Fibroblast of upper back skin (primary cell): ENCODE measurements at regions not wholly inside any gene's neighbourhood (a gene's known extent, or its start where the extent isn't known, plus 50 kb on each side); places are given as distances from the start of the nearest gene placed in this dataset.
A peak's percentile ranks its signal among the peaks of the same experiment; 100 is the strongest.

Experiments used
- DNase-seq: peaks from one replicate; pipeline ENCODE4 v3.0.0-alpha.2; 2013

DNA sequence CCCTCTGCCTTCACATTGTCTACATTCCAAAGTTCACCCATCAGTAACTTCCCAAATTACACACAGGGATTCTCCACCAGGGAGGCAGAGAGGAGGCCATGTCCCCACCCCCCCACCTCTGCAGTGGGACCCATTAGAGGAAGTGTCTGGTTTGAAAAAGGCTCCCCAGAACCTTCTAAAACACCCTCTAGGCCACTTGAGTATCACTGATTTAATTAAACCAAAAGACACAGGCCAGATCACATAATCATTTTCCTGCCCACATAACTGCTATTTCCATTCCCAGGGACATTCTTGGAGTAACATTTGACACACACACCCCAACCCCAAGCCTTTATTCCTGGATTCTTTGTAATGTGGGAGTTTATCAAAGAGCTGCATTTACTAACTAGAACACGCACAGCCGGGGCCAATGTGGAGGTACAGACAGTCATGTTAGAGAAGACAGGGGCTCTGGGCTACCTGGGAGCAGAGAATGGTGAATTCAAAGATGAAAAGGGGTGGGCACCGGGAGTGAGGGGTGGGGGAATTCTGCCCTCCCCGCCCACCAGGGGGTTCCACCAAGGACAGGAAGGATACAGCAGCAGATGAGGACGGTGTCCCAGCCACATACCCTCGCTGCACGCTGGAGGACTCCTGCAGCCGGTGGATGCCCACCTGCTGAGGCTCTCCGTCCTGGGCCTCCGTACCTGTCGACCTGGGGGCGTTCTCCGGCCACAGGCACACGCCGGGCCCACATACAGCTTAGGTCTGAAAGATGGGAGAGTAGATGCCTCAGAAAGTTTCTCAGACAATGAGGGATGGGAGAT, 201.4 kb upstream of the CTNNB1 start:
- no peak for DNase-seq

DNA sequence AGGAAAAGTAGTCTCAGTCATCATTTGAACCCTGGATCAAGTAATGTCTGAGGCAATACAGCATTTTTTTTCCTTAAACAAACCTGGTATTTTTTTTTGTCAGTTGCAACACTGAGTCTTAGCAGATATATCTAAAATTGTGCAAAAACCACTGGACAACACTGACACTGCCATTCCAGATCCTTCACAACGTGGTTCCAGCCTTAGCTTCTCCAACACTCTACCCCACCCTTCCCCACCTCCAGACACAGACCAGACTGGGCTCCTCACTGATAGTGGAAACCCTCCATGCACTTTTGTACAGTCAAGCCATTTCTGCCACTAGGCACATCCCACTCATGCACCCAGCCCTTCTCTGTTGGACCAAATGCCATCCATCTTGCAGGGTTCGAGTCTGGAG, 199.6 kb upstream of the CTNNB1 start:
- DNase-seq: no peak

DNA sequence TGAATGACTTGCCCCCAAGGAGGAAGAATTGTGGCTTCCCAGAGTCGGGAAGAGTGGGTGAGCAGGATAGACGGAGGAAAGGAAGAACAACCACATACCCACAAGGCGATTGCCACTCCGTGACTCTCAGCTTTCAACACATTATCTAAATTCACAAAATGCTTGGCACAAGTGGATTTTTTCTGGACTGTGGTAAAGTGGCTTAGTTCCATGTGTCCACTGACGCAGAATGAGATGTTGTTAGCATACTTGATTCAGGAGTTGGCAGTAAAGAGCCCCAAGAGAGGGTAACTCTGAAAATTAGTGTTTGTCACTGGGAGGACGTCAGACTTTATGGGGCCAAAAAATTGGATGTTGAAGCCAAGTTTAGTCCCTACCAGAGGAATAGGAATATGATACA, 198.8 kb upstream of the CTNNB1 start:
- peak; percentile 6 for DNase-seq

DNA sequence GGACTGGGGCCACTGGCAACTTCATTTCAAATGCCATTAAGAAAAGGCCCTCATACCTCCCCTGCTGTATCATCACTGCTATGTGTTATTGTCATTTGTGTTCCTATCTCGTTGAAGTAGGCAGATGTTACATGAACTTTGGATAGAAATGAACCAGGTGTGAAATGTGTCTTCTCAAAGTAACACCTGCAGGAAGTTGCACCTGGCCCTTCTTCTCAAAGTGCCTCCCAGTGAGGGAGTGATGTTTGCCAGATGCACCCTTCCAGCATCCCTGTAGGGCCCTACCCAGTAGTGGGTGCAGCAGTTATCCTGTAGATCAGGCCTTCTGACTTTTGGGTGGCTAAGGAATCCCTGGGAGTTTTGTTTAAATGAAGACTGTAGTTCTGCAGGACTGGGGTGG, 197.7 kb upstream of the CTNNB1 start:
- DNase-seq: no peak

DNA sequence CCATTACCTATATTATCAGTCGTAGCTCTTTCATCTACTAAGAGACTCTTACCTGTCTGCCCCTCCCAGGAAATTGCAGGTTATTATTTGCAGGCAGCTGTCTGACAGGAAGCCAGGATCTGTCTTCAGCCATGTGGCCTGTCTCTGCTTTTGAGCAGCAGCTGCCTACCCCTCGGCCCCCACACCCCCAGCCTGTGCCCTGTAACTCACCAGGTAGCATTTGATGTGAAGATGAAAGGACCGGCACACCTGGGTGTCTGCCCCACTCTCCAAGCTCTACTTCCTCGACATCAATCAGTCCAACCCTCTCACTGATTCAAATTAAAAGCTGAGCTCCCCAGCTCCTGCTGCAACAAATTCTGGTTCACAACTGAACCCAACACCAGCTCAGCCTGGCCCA, 197.2 kb upstream of the CTNNB1 start:
- DNase-seq: no peak

DNA sequence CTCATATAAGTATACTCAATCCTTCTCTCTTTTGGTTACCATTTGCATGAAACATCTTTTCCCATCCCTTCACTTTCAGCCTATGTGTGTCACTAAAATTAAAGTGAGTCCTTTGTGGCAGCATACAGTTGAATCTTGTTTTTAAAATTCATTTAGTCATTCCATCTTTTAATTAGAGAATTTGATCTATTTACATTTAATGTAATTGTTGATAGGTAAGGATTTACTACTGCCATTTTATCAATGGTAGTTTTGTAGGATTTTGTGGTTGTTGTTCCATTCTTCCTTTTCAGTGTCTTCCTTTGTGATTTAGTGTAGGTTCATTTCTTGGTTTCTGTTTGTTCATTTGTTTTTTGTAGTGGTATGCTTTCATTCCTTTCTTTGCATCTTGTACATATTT, 191.9 kb upstream of the CTNNB1 start:
- no peak for DNase-seq

DNA sequence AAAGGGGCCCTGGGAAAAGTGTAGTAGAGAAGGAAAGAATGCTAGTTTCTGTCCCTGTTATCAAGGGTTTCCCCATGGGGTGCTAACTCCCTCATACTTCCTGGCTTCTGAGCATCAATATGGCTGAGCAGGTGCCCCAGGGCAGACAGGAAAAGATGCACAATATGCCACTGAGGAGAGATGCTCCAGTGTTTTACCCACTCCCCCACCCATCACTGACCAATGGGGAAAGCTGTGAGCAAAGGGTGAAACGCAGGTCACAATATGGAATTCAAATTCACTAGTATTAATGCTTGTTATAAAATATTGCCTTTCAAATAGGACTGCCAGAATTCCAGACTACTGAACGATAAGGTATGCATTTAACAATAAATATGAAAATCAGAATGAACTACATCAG, 187.5 kb upstream of the CTNNB1 start:
- no peak for DNase-seq

DNA sequence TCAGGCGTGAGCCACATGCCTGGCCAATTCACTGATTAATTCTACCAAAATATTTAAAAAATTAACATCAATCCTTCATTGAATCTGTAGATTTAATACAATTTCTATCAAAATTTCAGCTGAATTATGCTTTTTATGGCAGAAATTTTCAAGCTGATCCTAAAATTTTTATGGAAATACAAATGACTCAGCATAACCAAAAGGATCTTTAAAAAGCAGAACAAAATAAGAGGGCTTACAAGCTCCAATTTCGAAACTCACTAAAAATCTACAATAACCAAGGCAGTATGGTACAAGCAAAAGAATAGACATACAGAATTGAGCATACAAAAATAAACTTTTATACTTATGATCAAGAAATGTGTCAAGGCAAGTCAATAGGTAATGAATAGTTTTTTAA, 180.4 kb upstream of the CTNNB1 start:
- no peak for DNase-seq

DNA sequence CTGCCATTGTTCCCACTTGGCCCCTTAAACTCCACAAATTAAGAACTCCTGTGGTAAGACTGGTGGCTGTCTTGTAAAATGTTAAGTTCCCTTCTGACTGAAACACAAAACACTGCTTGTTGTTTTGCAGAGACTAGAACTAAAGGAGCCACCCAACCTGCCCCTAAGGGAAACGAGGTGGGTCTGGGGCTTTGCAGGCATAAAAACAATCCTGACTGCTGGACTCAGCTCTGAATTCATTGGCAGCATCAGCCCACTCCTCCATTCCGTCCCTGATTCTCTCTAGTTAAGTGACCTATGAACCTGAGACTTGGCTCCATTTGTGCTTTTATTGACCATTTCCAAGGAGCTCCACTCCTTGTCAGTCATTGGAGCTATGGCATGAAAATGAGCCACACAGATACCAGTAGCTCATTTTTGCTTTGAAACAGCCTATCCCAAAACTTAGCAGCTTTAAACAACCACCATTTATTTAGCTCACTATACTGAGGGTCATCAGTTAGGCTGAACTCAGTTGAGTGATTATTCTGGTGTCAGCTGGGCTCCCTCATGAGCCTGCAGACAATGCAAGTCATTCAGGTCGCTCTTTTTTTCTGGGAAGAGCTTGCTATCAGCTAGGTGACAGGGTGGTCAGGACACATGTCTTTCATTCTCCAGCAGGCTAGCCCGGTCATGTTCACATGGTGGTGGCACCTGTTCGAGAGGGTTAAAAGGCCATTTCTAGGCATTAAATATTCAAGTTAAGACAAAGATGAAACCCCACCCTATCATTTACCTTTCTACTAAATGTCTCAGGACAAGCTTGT, 175.1 kb upstream of the CTNNB1 start:
- DNase-seq: no peak

DNA sequence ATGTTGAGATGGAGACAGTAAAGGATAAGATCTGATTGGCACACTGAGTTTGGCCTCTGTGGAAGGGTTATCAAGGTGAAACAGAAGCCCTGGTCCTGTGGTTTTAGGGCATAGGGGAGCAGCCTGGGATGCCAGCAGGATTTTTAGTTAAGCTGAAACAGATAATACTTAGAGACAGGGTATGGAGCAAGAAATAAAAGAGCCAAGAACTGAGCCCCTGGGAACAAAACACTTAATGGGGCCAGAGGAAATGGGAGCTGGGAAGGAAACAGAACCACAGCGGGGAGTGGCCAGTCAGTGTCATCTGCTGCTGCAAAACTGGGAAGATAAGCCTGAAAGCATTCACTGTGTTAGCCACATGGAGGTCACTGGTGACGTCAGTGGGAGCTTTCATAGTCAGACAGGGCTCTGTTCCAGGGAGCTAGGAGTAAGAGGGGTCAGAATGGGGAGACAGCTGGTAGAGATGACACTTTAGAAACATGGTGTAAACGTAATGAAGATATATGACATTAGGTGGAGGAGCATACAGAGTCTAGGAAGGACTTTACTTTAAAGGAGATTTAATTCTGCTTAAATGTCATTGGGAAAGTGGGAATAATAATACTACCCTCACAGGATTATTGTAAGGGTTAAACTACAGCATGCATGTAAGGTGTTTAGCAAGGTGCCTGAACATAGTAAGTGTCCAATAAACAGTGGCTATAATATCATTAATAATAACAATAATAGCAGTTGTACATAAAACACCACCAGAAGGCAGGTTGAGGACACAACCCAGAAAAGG, 172.7 kb upstream of the CTNNB1 start:
- DNase-seq: peak; percentile 60

DNA sequence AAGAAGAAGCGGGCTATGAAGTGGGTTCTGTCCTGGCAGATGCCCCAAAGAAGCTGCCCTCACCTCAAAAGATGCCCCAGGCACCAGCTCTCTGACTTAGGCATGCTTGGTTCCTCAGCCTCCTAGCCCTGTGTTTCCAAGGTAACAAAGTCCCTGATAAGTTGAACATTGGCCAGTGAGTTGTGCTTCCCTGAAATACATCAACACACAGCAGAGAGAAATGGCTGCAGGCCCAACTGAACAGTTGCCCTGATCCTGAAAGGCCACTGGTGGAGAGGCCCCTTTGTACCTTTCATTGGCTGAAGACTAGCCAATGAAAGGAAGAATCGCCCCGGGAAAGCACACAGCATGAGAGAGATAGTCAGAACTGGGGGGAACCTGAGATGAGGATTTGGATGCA, 169.9 kb upstream of the CTNNB1 start:
- DNase-seq: no peak

DNA sequence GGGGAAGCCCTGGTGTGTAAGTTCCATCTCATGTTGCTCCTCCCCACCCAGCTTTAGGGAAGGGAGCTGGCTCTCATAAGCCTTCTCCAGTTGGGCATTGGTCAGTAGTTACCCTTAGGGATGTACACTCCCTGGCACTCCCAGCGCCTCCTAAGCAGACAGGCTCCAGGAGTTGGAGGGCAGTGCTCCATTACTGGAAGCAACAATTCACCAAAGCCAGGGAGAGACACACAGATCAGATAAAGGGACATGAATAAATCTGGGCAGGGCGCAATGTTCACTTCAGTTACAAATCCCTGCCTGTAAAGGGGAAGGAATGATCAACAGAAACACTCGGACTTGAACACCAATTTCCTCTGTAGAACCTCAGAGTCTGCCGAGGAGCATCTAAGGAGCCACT, 169.1 kb upstream of the CTNNB1 start:
- no peak for DNase-seq

DNA sequence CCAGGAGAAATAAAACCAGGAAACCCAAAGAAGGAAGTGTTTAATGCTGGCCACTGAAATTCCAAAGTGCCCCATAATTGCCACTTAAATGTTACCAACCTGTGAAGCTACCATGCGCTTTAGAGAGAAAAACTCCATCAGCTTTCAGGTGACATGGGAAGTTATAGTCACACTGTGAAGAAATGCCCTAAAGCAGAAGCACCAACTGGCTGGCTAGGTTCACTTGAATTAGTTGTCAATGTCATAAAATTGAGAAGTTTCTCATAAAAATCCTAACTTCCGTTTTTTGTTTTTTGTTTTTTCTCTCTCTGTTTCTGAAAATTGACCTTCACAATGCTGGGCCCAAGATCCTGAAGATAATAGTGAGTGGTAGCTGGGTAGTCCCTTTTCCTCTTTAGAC, 167.9 kb upstream of the CTNNB1 start:
- DNase-seq: no peak

DNA sequence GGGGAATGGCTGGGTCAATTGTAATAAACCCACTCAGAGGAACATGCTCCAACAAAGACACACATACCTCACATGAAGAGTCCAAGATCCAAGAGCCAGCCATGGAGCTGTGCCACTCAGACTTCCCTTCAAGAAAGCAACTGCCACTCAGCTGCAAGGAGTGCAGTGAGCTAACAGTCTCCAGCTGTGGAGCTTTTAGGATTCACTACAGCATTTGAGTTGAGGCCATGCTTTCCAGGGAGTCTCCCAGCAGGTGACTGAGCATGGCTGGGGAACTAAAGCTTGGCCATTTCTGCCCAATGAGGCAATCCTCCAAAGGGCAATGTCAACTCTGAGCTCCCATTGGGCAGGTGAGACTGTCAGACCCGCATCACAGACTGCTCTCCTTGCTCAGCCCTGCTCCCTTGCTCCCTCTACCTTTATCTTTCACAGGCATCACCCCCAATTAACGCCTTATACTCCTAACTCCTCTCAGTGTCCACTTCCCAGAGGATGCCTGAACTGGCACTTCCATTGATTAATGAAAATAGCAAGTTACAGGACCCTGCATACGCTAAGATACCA, 165.3 kb upstream of the CTNNB1 start:
- no peak for DNase-seq

DNA sequence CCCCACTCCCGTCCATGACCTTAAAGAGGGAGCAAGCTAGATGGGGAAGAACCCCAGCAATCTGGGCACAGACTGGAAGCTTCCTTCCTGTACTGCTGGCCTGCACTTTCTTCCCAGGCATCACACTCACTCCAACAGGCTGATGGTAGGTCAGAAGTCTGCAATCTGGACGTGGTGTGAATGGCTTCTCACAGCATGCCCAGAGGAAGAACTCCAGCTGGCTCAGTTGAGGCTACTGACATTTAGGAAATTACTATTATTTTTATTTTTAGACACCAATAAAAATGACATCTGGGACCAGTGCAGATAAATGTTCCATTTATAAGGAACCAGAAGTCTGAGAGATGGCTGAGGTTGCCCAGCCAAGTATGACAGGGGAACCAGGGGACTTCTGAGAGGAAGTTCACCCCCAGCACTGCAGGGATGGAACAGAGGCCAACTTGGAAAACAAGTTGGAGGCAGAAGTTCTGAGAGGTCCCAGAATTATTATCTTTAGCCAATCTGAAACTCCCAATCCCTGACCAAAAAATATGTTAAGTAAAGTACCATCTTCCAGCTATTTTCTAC, 163.8 kb upstream of the CTNNB1 start:
- DNase-seq: no peak

DNA sequence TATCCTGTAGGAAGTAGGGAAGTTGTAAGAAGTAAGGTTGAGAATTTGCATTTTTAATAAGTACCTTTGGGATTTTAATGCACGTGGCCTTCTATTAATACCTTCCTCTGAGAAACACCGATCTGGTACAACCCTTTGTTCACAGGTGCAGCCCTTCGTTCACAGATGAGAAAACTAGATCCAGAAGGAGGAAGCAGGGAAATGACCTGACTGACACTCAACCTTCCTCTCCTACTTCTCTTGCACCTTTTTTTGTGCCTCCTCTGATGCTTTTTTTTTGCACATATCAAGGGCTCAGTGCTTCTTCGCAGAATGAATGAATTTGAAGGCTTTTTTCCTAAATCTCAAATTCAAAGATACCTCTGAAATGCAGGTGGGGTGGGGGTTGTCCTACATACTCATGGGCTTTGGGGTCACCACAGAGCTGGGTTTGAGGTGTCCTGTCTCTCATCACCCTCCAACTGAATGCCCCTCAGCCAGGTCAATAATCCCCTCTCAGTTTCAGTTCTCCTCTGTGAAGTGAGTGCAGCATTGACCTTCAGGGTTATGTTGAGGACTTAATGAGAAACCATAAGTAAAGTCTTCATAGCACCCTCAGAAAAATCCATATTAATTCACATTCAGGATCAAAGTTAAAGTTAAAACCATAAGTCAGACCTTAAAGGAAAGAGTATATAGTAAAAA, 161.5 kb upstream of the CTNNB1 start:
- DNase-seq: no peak

DNA sequence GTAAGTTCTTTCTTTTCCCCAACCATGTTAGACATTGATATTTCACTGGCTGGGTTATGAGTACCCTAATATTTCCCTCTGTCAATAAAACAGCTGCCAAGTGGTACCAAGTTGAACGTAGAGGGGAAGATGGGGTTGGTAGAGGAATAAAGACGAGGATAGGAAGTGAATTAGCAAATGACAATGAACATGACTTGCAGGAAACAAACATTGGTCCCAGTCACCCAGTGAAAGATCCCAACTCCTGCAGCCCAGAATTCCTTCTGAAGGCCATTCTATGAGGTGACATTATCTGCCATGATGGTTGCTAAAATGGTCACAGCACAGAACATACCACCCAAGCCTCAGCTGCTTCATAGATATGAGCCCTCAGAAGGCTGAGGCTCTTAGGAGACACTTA, 159.0 kb upstream of the CTNNB1 start:
- DNase-seq: no peak

DNA sequence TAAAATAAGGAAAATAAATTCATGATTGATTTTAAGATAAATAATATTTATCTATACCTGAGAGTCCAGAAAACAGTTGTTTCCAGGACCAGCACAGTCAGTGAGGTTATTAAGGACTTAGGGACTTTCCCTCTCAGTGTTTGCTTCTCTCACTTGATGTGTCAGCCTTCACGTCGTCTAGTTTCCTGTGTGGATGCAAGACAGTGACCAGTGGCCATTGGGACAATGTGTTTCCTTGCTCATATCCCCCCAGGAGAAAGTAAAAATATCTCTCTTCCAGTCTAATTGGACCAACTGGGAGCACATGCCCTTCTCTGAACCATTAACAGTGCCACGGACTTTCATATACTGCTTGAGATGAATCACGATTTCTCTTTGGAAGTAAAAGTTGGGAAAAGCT, 157.8 kb upstream of the CTNNB1 start:
- no peak for DNase-seq

DNA sequence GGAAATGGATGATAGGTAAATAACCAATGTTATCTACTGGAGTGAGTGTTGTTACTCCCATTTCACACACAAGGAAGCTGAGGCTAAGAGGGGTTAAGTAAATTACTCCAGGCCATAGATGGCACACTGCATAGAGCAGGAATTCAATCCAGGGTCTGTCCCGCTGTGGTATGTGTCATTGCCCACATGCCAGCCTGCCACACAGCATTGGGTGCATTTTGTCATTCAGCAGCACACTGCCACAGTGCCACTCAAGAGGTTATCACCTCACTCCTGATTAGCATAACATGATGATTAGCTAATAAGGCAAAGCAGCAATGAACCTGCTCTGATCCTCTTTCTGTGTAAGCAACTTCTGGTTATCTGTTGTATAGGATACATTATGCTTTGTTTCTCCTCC, 157.4 kb upstream of the CTNNB1 start:
- DNase-seq: no peak

DNA sequence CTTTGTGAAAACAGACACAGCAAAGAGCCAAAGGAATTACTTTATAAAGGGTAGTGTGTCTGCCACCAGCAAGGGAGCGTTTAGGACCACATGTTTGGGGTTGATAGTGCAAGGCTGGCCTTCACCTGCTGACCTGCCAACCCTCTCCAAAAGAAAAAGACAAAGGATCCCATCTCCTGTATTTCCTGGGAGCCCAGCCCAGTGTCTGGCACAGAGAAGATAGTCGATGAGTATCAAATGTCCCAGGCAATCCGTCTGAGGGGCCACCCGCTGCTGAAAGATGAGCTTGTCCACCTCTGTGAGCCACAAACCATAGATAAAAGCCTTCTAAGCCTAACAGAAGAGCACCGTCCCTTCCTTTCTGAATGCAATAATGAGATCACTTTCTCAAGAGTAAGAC, 154.8 kb upstream of the CTNNB1 start:
- DNase-seq: no peak

DNA sequence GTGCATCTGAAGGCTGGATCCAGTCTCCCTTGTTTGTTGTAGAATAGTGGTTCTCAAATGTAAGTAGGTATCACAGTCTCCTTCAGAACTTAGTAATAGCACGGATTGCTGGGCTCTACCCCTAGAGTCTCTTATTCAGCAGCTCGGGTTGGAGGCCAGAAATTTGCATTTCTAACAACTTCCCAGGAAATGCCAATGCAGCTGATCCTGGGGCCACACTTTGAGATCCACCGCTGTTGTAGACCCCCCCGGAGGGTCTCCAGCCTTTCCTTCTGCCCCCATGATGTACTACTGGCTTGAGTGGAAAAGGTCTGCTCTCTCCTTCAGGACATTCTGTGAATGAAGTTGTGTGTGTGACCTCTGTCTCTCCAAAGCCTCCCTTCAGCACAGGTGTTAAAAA, 153.8 kb upstream of the CTNNB1 start:
- DNase-seq: no peak

DNA sequence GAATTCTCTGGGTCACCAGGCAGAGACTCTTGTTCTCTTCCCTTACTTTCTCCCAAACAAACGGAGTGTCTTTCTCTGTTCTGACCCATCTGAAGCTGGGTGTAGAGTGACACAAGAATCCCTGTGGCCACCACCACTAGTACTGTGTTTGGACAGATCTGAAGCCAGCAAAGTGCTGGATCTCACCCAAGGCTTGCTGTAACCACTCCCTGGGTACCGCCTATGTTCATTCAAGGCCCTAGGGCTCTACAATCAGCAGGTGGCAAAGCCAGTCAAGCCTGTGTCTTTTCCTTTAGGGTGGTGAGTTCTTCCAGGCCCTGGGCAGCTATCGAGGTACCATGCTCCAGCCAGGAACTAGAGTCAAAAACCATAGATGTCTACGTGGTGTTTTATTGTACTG, 149.2 kb upstream of the CTNNB1 start:
- no peak for DNase-seq
